Gastroesophageal sphincter (tissue), 4 donors: ENCODE measurements at regions not wholly inside any gene's neighbourhood (a gene's known extent, or its start where the extent isn't known, plus 50 kb on each side); places are given as distances from the start of the nearest gene placed in this dataset.

ENCODE experiments used
- ATAC-seq: fragments of 150-250 bp; one replicate; pipeline ENCODE4 v1.9.1; 2016; ENCODE audit warnings: mild to moderate bottlenecking, moderate library complexity
- H3K27ac ChIP-seq, 4 donors: fragments of 200-600 bp; sonication (generic) in 3 of 4; 1 replicate in 3 of 4; 2 replicates in 1 of 4; pipeline ENCODE4 v1.5.1; 2016 to 2019
- H3K27me3 ChIP-seq: fragments of 200-600 bp; sonication (generic); one replicate; pipeline ENCODE4 v1.5.1; 2019
- H3K36me3 ChIP-seq, 2 donors: fragments of 200-600 bp; sonication (generic); one replicate each; pipeline ENCODE4 v1.5.1; 2019; ENCODE audit warnings: control low read depth in 1 of 2
- H3K4me1 ChIP-seq, 3 donors: fragments of 200-600 bp; sonication (generic); 1 replicate in 2 of 3; 2 replicates in 1 of 3; pipeline ENCODE4 v1.5.1; 2016 to 2019; ENCODE audit warnings: control low read depth in 2 of 3
- H3K4me3 ChIP-seq, 2 donors: fragments of 200-600 bp; sonication (generic); one replicate each; pipeline ENCODE4 v1.5.1; 2019; ENCODE audit warnings: mild to moderate bottlenecking in 1 of 2, moderate library complexity in 1 of 2
- H3K9me3 ChIP-seq, 3 donors: fragments of 200-600 bp; sonication (generic); one replicate each; pipeline ENCODE4 v1.5.1; 2017 to 2019; ENCODE audit warnings: control low read depth in 2 of 3
- CTCF ChIP-seq, 4 experiments: fragments of 200-600 bp in 2 of 4; fragments of 450-650 bp in 2 of 4; sonication (generic) in 1 of 4; IDR thresholded peaks; one replicate each; pipeline ENCODE4 v1.5.1; 2017 to 2019; ENCODE audit warnings: antibody characterized with exemption in 4 of 4, mild to moderate bottlenecking in 2 of 4, moderate library complexity in 2 of 4
- EP300 ChIP-seq: sonication (generic); formaldehyde crosslinking; IDR thresholded peaks from one replicate; pipeline ENCODE4 v1.6.1; 2017; ENCODE audit warnings: antibody characterized with exemption, mild to moderate bottlenecking
- POLR2A ChIP-seq, 2 donors: fragments of 450-650 bp; IDR thresholded peaks; one replicate each; pipeline ENCODE4 v1.6.1; 2017; ENCODE audit warnings: antibody characterized with exemption in 2 of 2, mild to moderate bottlenecking in 2 of 2, moderate library complexity in 1 of 2
- POLR2AphosphoS5 ChIP-seq: sonication (generic); formaldehyde crosslinking; IDR thresholded peaks from one replicate; pipeline ENCODE4 v1.6.1; 2017; ENCODE audit warnings: antibody characterized with exemption
- WGBS, 2 donors: methylation state at CpG; one replicate each; pipeline ENCODE4 v1.1.5; 2018; ENCODE audit warnings: low coverage in 1 of 2; 5-methylcytosine and 5-hydroxymethylcytosine counted together

- no peak for TF ChIP-seq POLR2AphosphoS5
- H3K4me3 ChIP-seq, result no peak overlapping the region
- ATAC-seq, result no peak
- 80% methylated on average over 1 to 4 of the region's 8 CpGs for WGBS, 2 donors
- no peaks in the 10 kb centered on the region for H3K9me3 ChIP-seq
- H3K4me1 ChIP-seq, result peaks cover 0 to 49% (median 17%) of the 10 kb centered on the region in 3 donors
- no peaks in the 10 kb centered on the region for H3K27me3 ChIP-seq
- H3K27ac ChIP-seq, result no peak overlapping the region
- H3K36me3 ChIP-seq, result no peaks in the 10 kb centered on the region
These were observed 103.4 kb downstream of the MRPL14 start for GRCh38 chr6:44023586-44024454.

- 85 to 100% methylated on average over 1 to 9 of the region's 14 CpGs for WGBS, 2 donors
- H3K4me3 ChIP-seq, result no peak overlapping the region
- no peak for TF ChIP-seq CTCF (IDR thresholded peaks at IDR 0.05)
- no peak for TF ChIP-seq EP300
- TF ChIP-seq POLR2AphosphoS5, result no peak
- TF ChIP-seq POLR2A (IDR thresholded peaks at IDR 0.05), result no peak
- no peak for ATAC-seq
- no peaks in the 10 kb centered on the region for H3K36me3 ChIP-seq
- peak overlapping the region in 2 of 4 donors; percentile 28 to 50 for H3K27ac ChIP-seq
- no peaks in the 10 kb centered on the region for H3K27me3 ChIP-seq
- H3K4me1 ChIP-seq, result peaks cover 0 to 44% (median 17%) of the 10 kb centered on the region in 3 donors
- H3K9me3 ChIP-seq, result no peaks in the 10 kb centered on the region
These were observed 104.4 kb downstream of the MRPL14 start for GRCh38 chr6:44022671-44023352.

GRCh38 chr6:44022296-44022661, 105.0 kb downstream of the MRPL14 start:
- TF ChIP-seq POLR2A (IDR thresholded peaks at IDR 0.05) (no peak), CTCF (IDR thresholded peaks at IDR 0.05) (no peak), POLR2AphosphoS5 (no peak), EP300 (no peak)
- peak; percentile 20 for ATAC-seq
- no peak overlapping the region for H3K4me3 ChIP-seq
- peaks cover 0 to 44% (median 17%) of the 10 kb centered on the region in 3 donors for H3K4me1 ChIP-seq
- 56 to 60% methylated on average over 1 to 2 of the region's 7 CpGs for WGBS, 2 donors
- peak overlapping the region in 3 of 4 donors; percentile 28 to 50 (median 33) for H3K27ac ChIP-seq
- H3K9me3 ChIP-seq, result no peaks in the 10 kb centered on the region
- H3K36me3 ChIP-seq, result no peaks in the 10 kb centered on the region
- no peaks in the 10 kb centered on the region for H3K27me3 ChIP-seq

- H3K4me1 ChIP-seq, result peaks cover 0 to 44% (median 17%) of the 10 kb centered on the region in 3 donors
- H3K4me3 ChIP-seq, result no peak overlapping the region
- TF ChIP-seq CTCF (IDR thresholded peaks at IDR 0.05), result no peak
- TF ChIP-seq POLR2A (IDR thresholded peaks at IDR 0.05), result no peak
- TF ChIP-seq EP300, result no peak
- TF ChIP-seq POLR2AphosphoS5, result no peak
- H3K36me3 ChIP-seq, result no peaks in the 10 kb centered on the region
- ATAC-seq, result peak; percentile 57
- WGBS, 2 donors, result 51% methylated on average over 5 of the region's 9 CpGs; no CpG with 5 or more reads in 1 of the 2 donors
- H3K9me3 ChIP-seq, result no peaks in the 10 kb centered on the region
- H3K27me3 ChIP-seq, result no peaks in the 10 kb centered on the region
- H3K27ac ChIP-seq, result peak overlapping the region in 3 of 4 donors; percentile 28 to 50 (median 33)
These were observed 105.5 kb downstream of the MRPL14 start for GRCh38 chr6:44021589-44022295.
